ACC112 (cell line): ENCODE measurements at regions not wholly inside any gene's neighbourhood (a gene's known extent, or its start where the extent isn't known, plus 50 kb on each side); places are given as distances from the start of the nearest gene placed in this dataset.

Experiments
- H2AFZ ChIP-seq: fragments of 200-600 bp; sonication (generic); one replicate; pipeline ENCODE4 v1.6.0; 2017; ENCODE audit warnings: antibody characterized with exemption, low read length; ENCODE audit not compliant: unreplicated experiment
- H3K27ac ChIP-seq: fragments of 200-600 bp; sonication (generic); 2 replicates; pipeline ENCODE4 v1.5.1; 2014; ENCODE audit warnings: low read depth, mild to moderate bottlenecking, antibody characterized with exemption, low read length, moderate library complexity
- H3K27me3 ChIP-seq: fragments of 200-600 bp; sonication (generic); 2 replicates; pipeline ENCODE4 v1.6.1; 2014; ENCODE audit warnings: mild to moderate bottlenecking, antibody characterized with exemption, low read length, moderate library complexity, mixed read lengths; ENCODE audit not compliant: insufficient read depth
- H3K36me3 ChIP-seq: fragments of 200-600 bp; sonication (generic); 2 replicates; pipeline ENCODE4 v1.6.1; 2016; ENCODE audit warnings: mild to moderate bottlenecking, antibody characterized with exemption, low read length, moderate library complexity, mixed read lengths; ENCODE audit not compliant: insufficient read depth
- H3K4me1 ChIP-seq: fragments of 200-600 bp; sonication (generic); one replicate; pipeline ENCODE4 v1.6.1; 2016; ENCODE audit warnings: low read length, mixed read lengths; ENCODE audit not compliant: insufficient read depth, unreplicated experiment, control insufficient read depth
- H3K4me3 ChIP-seq: fragments of 200-600 bp; sonication (generic); 2 replicates; pipeline ENCODE4 v1.5.1; 2014; ENCODE audit warnings: mild to moderate bottlenecking, low read depth, low read length
- H3K79me2 ChIP-seq: fragments of 200-600 bp; sonication (generic); one replicate; pipeline ENCODE4 v1.6.0; 2016; ENCODE audit warnings: low read length; ENCODE audit not compliant: control insufficient read depth, unreplicated experiment, insufficient read depth

DNA sequence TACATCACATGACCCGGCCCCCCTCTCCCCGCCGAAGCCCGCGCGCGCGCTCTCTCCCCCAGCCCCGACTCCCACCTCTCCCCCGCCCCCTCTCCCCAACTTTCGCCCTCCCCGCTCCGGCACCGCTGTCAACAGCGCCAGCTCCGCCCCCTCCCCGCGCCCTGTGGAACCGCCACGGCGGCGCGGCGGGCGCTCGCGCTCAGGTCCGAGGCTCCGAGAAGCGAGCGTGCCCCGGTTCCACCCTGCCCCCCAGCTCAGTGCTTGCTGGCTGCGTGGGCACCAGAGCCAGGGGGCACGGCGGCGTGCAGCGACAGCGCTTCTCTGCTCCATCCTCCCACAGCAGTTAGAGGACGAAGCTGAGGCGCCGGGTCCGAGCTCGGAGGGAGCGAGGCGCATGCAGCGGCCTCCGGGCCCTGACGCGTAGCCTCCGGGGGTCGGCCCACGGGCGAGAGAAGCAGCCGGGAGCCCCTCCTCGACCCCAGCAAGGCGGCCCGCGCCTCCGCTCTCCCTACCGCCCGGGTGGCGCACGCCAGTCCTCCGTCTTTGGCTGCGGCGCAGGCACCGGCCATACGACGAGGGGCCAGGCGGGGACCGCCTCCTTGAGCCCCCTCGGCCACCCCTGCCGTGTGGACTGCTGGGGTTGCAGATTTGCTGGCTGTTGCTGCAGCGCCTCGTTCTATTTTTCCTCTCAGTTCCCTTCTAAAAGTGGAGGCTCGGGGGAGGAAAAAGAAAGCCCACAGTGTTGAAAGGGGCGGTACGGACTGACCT lies 109.5 kb downstream of the KCNRG start:
- H3K27ac ChIP-seq: peak overlapping the region; percentile 86
- no peaks in the 10 kb centered on the region for H3K79me2 ChIP-seq
- no peaks in the 10 kb centered on the region for H3K36me3 ChIP-seq
- peak overlapping the region; percentile 95 for H3K4me3 ChIP-seq
- no peaks in the 10 kb centered on the region; the same call in 1 of the 2 replicates for H3K27me3 ChIP-seq
- peak overlapping the region; percentile 82 for H2AFZ ChIP-seq
- H3K4me1 ChIP-seq: peaks cover 15% of the 10 kb centered on the region

- H3K36me3 ChIP-seq: no peaks in the 10 kb centered on the region
- H3K27me3 ChIP-seq: no peaks in the 10 kb centered on the region; the same call in 1 of the 2 replicates
- peak overlapping the region; percentile 95 for H3K4me3 ChIP-seq
- peak overlapping the region; percentile 86 for H3K27ac ChIP-seq
- peaks cover 12% of the 10 kb centered on the region for H3K4me1 ChIP-seq
- no peaks in the 10 kb centered on the region for H3K79me2 ChIP-seq
- peak overlapping the region; percentile 82 for H2AFZ ChIP-seq
These were observed 110.0 kb downstream of the KCNRG start for GRCh38 chr13:50125304-50125553.

DNA sequence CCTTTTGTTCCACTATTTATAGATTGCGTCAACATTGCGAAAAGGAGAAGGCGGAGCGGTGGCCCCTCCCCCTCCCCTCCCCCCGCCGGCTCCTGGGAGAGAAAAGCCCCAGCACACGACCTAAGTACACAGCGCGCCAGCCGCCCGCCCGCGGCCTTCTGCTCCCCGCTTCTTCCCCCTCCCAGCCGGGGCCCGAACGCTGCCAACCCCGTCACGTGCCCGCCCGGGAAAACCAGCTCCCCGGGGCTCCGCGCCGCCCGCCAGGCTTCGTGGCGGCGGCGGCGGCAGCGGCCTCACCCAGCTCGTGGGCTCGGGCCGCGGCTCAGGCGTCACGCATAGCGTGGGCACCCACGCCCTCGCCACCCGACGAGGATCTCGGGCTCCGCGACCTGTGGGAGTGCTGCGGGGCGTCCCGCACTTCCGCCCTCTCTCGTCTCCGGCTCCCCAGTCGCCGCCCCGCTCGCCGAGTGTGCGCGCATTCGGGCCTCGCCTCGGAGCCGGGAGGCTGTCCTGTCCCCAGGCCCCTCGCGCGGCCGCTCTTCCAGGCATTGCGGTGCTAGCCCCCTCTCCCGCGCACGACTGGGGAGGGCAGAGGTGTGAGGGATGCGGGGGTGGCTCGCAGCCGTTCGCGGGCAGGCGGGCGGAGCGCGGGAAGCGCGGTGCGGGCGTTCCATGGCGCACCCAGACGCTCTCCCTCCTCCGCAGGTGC lies 110.5 kb downstream of the KCNRG start:
- peak overlapping the region; percentile 95 for H3K4me3 ChIP-seq
- no peaks in the 10 kb centered on the region; the same call in 1 of the 2 replicates for H3K27me3 ChIP-seq
- no peaks in the 10 kb centered on the region for H3K79me2 ChIP-seq
- peak overlapping the region; percentile 82 for H2AFZ ChIP-seq
- no peaks in the 10 kb centered on the region for H3K36me3 ChIP-seq
- H3K27ac ChIP-seq: peak overlapping the region; percentile 86
- H3K4me1 ChIP-seq: peaks cover 12% of the 10 kb centered on the region

GRCh38 chr13:50126263-50126992 lies 111.2 kb downstream of the KCNRG start:
- H3K79me2 ChIP-seq: no peaks in the 10 kb centered on the region
- H3K36me3 ChIP-seq: no peaks in the 10 kb centered on the region
- H3K27me3 ChIP-seq: no peaks in the 10 kb centered on the region; the same call in 1 of the 2 replicates
- H3K27ac ChIP-seq: peak overlapping the region; percentile 86; the same call in 1 of the 2 replicates
- peak overlapping the region; percentile 95 for H3K4me3 ChIP-seq
- H2AFZ ChIP-seq: peak overlapping the region; percentile 82
- H3K4me1 ChIP-seq: peaks cover 12% of the 10 kb centered on the region

GRCh38 chr13:50126993-50127725 lies 111.9 kb downstream of the KCNRG start:
- peak overlapping the region; percentile 95 for H3K4me3 ChIP-seq
- peaks cover 12% of the 10 kb centered on the region for H3K4me1 ChIP-seq
- no peaks in the 10 kb centered on the region; the same call in 1 of the 2 replicates for H3K27me3 ChIP-seq
- no peaks in the 10 kb centered on the region for H3K36me3 ChIP-seq
- peak overlapping the region; percentile 26 for H2AFZ ChIP-seq
- H3K79me2 ChIP-seq: no peaks in the 10 kb centered on the region
- no peak overlapping the region for H3K27ac ChIP-seq

- H3K36me3 ChIP-seq: no peaks in the 10 kb centered on the region
- no peaks in the 10 kb centered on the region; the same call in 1 of the 2 replicates for H3K27me3 ChIP-seq
- H3K27ac ChIP-seq: no peak overlapping the region
- H2AFZ ChIP-seq: peak overlapping the region; percentile 26
- no peaks in the 10 kb centered on the region for H3K79me2 ChIP-seq
- H3K4me1 ChIP-seq: peaks cover 12% of the 10 kb centered on the region
- H3K4me3 ChIP-seq: peak overlapping the region; percentile 63
These were observed 112.6 kb downstream of the KCNRG start for GRCh38 chr13:50127726-50128291.

- H3K4me1 ChIP-seq: peaks cover 7% of the 10 kb centered on the region
- no peaks in the 10 kb centered on the region for H3K36me3 ChIP-seq
- H3K27me3 ChIP-seq: no peaks in the 10 kb centered on the region; the same call in 1 of the 2 replicates
- no peak overlapping the region for H3K27ac ChIP-seq
- no peak overlapping the region for H3K4me3 ChIP-seq
- H3K79me2 ChIP-seq: no peaks in the 10 kb centered on the region
- H2AFZ ChIP-seq: no peak overlapping the region
These were observed 113.2 kb downstream of the KCNRG start for GRCh38 chr13:50128428-50128931.

DNA sequence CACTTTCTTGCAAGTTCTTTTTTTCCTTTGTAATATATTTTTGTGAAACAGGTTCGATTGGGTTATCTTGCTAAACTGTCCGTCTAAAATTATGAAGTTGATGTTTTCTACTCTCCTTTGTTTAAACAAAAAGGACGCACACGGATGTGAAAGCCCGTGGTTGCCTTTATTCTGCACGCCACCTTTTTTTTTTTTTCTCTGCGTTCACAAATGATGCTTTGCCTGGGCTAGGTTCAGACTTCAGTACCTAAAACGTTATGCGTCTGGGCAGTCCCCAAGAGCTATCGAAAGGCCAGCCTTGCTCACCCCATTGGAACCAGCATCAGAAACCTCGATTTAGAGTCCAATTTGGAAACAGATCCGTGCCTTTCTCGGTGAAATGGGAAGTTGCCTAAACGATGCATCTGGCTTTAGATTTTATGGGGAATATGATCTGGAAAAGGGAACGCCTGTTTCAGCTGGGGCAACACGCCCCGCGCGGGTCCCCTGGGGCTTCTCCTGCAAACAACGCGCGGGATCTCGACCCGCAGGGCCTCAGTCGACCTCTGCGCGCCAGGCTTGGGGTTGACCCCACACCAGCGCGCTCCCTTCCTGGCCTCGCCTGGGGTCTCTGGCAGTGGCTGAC lies 113.9 kb downstream of the KCNRG start:
- H3K27ac ChIP-seq: peak overlapping the region; percentile 49; the same call in 1 of the 2 replicates
- H3K4me3 ChIP-seq: peak overlapping the region; percentile 80
- H3K27me3 ChIP-seq: no peaks in the 10 kb centered on the region; the same call in 1 of the 2 replicates
- H3K36me3 ChIP-seq: no peaks in the 10 kb centered on the region
- H3K79me2 ChIP-seq: no peaks in the 10 kb centered on the region
- peaks cover 7% of the 10 kb centered on the region for H3K4me1 ChIP-seq
- H2AFZ ChIP-seq: peak overlapping the region; percentile 94

DNA sequence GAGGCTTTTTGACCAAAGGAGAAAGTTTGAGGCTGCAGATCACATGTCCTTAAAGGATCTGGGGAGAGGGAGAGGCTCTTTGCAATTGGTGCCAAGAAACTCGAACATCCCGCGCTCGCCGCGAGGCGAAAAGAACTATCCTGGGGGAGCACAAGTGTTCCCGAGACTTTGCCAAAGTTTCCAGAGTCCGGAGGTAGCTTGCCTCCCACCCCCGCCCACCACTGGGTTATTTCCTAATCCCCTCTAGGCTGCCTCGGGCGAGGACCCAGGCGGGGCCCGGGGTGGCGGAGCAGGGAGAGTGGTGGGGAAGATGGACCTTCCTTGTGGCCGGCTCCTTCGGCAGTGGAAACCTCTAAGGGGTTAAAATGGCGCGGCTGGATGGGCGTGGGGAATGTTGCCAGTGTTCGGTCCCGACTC lies 114.5 kb downstream of the KCNRG start:
- Histone ChIP-seq H3K27ac (peak overlapping the region; percentile 49; the same call in 1 of the 2 replicates), H2AFZ (peak overlapping the region; percentile 94), H3K27me3 (no peaks in the 10 kb centered on the region; the same call in 1 of the 2 replicates), H3K36me3 (no peaks in the 10 kb centered on the region), H3K79me2 (no peaks in the 10 kb centered on the region), H3K4me3 (peak overlapping the region; percentile 80), H3K4me1 (peaks cover 7% of the 10 kb centered on the region)
